ENCODE measurements at regions not wholly inside any gene's neighbourhood (a gene's known extent, or its start where the extent isn't known, plus 50 kb on each side); places are given as distances from the start of the nearest gene placed in this dataset.
"Not testable (repeated sequence)": the region's sequence is repeated elsewhere in the genome, so short reads cannot be mapped to it uniquely, and the experiment has no call there.

DNA sequence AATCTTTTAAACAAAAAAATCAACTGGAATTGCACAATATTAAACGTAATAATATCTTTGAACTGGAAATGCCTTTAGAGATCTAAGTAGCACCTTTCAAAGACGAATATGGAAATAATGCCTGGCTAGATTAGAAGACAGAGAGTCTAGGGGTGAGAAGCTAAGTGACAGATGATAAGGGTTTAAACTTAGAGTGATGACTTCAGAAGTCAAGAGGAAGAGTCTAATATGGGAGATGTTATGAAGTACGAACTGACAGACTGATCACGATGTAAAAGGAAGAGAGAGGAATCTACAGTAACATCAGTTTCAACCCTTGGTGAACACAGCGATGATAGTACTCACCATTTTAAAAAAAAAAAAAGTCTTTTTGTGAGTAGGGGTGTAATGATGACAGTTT lies 57.9 kb downstream of the HINT1 start:
- DNase-seq: no peak

DNA sequence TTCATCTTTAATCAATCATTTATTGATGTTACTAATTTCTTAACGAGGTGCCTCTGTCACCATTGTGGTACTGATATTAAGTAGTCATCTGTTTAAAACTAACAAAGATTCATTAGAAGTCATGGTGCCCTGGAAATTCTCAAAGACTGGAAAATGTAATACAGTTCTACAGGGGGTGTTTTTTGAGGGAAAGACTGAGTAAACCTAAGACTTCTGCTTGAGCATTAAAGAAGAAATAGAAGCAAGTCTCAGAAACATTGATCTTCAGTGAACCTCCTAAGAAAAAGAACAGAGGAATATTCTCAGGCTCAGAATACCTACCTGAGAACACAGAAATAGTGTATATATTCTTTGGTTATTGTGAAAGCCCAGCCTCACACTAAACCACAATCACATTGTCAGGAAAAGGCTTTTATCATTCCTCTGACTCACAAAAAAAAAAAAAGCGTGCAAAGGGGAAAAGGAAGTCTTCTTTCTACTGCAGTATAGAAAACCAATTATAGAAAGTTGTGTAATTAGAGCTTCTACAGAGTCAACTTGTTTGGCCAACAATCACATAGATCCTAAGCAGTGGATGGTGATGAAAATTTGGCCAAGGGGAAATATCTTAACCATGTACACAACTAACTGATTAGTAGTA lies 60.8 kb downstream of the HINT1 start:
- DNase-seq: no peak

DNA sequence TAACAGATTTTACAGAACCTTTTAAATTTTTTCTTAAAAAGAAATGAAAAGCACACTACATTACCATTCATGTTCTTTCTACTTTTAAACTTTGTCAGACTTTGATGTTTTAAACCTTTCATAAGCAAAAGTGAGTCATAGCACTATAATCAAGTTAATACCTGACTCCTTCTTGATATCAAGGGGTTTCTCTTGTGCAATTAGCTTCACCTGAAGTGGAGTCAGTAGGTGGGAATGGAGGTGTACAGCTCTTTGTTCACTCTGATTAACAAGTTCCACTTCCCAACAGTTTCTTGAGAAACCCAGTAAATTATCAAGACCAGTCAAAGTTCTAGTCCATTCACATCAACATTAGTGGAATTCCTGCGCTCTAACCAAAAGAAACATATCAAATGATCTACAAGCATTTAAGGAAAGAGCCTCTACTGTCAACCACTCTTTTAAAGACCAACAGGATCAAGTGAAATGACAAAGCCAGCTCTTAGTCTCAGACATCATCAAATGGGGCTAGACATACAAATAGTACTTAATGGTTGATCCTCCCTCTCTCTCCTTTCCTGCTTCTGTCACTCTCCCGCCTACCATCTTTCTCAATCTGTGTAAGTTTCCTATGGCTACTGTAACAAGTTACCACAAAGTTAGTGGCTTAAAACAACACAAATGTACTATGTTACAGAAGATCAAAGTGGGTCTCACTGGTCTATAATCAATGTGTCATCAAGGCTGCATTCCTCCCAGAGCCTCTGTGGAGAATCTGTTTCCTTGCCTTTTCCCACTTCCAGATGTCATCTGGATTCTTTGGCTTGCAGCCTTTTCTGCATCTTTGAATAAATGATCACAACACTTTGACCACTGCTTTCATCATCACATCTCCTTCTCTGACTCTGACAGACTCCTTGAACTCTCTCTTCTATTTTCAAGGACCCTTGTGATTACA lies 68.0 kb downstream of the HINT1 start:
- no peak for DNase-seq

DNA sequence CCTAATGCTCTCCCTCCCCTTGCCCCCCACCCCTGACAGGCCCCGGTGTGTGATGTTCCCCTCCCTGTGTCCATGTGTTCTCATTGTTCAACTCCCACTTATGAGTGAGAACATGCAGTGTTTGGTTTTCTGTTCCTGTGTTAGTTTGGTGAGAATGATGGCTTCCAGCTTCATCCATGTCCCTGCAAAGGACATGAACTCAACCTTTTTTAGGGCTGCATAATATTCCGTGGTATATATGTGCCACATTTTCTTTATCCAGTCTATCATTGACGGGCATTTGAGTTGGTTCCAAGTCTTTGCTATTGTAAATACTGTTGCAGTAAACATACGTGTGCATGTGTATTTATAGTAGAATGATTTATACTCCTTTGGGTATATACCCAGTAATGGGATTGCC lies 69.5 kb downstream of the HINT1 start:
- not testable (repeated sequence) for DNase-seq

DNA sequence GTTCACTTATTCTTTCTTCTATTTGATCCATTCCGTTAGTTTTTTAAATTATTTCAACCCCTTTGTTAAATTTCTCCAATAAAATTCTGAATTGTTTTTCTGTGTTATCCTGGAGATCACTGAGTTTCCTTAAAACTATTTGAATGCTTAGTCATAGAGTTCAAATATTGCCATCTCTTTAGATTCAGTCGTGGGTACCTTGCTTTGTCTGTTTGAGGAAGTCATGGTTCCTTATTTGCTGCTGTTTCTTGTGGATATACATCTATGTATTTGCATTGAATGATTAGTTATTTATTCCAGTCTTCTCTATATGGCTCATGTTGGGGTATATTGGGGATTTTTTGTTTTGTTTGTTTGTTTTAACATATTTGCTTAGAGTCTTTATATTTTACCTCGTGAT lies 80.6 kb downstream of the HINT1 start:
- DNase-seq: no peak

DNA sequence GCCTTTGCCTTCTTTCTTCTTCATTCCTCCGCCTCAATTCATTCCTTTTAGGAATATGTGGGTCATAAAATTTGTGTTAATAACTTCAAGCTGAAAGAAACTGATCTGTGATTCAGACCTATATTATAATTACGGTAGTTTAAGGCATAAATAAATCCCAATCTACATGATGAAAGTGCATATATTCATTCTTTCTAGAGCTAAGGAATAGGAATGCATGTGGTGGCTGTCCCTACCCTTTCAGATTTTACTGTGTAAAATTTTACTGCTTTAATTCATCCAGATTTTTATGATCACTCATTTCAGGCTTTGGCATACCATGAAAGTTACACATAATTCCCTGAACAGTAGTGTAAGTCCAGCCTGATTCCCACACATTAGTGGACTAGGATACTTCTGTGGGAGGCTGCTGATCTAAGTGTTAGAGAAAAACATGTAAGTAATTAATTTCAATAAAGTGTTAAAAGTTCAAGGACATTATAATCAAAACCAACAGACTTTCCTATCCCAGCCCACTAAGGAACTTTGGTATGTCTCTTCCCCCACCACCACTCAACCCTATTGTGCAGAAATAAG lies 83.1 kb downstream of the HINT1 start:
- no peak for DNase-seq

DNA sequence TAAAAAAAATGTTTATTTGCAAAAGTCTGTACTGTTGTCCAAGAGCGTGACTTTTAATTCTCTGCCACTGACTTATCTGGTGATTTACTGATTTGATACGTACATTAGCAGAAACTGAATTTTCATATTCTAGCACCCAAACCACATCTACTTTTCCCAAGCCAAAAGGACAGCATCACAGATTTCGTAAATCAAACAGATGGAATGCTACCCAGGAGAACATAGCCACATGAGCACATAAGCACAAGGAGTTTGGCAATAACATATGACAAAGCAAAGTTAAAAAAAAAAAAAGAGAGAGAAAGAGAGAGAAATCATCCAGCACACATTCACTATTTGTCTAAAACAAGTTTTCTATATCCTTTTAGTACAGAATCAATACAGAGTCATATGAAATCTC lies 83.7 kb downstream of the HINT1 start:
- no peak for DNase-seq

DNA sequence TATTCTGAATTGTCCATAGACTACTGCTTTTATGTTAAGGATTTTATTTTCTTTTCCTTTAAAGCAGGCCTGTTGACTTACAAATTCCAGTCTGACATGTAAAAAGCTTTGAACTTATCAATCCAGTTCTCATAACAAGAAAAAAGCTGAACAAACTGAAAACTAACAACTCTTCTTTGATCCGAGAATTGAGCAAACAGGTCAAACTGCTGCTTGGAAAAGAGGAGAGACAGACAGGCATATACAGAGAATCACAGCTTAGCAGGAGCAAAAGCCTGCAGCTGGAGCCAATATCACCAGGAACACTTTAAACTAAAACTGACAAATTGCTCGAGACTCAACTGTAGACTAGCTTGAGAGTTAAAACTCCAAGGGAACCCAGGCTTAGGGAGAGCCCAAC lies 85.8 kb downstream of the HINT1 start:
- no peak for DNase-seq

DNA sequence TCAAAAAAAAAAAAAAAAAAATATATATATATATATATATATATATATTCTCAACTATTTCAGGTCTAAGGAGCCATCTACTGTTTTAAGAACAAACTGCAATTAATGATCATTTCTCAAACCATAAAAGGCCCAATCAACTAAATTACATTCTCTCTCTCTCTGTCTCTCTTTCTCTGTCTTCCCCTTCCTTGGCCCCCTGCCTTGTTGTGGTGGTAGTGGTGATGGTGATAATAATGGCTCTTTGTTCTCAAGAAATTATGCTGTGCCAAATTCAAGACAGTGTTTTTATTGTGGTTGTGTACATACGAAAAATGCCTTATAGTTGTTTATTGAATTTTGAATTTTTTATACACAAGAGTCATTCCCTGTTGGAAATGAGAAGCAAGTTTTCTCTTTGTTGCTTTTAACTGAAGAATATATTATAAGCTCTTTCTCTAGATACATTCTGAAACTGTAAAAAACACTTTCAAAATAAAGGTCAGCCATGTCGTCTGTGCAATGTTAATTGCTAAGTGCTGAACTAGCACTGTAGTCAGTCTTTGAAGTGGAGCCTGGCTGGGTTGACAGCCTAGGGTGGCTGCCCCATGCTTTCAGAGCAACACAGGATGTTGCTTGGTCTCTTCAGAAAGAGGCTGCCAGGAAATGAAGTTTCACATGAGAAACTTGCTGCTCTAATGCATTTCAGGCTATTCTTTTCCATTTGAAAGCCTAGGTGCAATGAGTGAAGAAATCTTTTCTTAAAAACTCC lies 96.0 kb downstream of the HINT1 start:
- no peak for DNase-seq

DNA sequence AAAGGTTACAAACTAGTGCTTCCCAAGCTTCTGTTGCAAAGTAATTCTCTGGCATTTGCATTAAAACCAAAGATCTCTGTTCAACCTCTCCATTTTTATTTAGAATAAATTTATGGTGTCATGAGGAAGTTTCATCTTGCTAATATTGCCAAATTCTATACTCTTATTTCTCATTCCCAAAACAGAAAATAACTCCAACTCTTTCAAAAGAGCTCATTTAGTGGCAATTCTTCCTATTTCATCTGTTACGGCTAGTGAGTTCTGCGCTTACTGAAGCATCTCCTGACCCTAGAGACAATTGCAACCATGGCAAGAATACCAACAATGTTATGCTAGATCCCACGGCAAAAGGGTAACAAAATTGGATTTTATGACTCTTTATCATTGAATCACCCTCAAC lies 97.0 kb downstream of the HINT1 start:
- DNase-seq: no peak

DNA sequence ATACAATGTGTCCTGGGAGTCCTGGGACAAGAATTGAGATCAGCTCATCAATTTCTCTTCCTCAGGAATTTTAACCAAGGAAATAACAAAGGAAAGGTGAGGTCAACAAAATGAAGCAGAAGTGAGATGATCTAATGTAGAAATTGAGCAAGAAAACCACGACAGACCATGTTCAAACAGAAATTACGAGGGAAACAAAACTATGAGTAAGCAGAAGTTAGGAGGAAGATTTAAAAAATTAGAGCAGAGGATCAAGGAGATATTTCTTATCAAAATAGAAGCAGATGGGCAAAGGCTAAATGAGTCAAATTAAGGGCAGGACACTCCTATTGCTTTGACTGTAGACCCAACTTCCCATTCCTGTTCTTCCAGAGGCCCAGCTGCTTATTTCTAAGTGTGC lies 97.4 kb downstream of the HINT1 start:
- no peak for DNase-seq

DNA sequence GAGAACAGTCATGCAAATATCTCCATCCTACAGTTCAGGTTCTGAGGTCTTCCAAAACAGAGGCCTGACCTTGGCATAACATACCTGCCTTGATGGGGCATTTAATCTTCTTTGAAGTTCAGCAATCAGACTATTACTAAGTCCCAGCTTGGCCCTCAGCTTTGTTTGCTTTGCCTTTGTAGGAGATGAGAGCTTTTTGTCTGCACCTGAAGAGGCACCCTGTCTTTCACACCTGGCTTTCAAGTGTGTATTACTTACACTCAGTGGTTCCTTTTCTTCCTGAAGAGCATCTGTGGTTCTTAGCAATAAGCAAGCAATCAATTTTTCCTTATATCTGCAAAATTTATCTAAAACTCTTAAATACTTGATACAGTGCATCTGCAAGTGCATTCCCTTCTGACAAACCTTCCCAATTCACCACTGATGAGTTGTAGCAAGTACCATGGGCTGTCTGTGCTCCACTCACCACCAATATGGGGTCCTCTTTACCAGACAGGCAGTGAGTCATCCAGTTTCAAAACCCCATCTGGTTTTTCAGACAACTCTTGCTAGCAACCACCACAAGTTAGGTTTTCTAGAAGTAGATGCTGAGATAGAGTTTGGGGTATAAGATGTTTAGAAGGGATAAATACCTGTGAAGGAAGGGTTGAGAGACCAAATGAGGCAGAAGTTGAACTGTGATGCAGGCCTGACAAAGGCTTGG lies 100.2 kb downstream of the HINT1 start:
- DNase-seq: peak; percentile 6

DNA sequence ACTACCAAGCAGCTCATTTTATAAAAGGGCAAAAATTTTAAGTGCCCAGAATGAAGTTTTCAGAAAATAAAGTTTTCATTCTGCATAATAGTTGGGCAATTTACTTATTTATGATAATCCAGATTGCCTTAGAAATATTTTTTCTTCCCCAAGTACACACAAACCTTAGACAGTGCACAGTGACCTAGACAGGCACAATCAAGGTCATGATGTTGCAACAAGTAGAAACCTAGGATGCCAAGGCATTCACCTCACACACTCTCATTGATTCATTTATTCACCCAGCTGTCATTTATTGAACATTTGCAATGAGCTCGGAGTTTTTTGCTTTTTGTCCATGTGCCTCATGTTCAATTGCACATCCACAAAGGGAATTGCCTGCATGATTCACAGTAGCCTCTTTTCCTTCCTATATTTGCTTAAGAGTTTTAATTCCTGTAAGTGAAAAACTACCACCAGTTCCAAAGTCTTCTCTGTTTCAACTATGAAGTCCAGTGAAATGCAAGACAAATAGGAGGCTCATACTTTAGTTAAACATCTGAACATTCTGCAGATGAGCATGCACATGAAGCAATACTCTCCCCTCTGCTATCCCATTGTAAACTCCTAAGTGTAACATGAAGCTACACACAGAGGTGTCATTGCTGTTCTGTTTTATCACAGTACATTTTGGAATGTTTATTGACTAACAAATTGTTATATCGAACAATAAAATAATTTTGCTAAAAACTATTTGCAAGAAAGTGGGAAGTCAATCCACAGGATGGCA lies 122.9 kb downstream of the HINT1 start:
- DNase-seq: no peak

DNA sequence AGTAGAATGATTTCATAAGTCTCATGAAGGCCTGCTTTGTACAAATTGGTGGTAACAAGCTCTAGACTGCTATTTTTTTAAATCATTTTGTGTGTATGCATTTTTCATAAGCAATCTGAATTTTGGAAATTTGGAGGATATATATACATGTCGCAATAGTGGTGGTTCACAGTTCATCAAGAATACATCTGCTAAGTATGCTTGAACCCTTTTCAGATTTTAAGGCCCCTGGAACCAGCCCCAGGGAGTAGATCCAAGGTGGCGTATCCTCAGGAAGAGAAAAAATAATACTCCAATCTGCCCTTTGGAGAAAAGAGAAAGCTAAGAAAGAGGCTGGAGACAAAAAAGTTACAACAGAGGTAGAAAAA lies 141.6 kb downstream of the HINT1 start:
- DNase-seq: no peak

DNA sequence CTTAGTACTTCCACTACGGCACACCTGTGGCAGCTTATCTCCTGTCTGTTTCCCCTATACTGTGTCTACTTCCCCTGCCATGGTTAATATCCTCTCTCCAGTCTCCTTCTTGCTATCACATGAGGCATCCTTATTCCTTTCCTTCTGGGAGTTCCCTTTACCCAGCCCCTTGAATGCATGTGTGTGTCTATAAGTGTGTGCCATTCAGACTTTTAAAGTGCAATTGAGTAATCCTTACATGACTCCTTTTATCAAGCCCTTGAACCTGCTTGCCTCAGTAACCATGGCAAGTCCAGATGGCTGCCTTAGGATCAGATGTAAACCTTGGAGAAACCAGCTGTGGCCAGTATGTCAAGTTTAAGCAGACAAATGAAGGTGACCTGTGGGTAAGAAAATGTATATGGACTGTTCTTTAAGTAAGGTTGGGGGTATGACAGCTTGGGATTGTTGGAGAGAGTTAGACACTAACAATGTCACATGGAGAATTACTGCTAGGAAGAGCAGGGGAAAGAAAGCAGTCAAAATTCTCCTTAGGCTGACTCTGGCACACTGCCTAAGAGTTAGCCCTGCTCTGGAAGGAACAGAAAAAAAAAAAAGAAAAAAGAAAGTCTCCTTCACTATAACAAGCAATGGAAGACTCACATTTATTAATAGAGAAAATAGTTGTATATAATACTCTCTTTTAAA lies 142.1 kb downstream of the HINT1 start:
- no peak for DNase-seq

DNA sequence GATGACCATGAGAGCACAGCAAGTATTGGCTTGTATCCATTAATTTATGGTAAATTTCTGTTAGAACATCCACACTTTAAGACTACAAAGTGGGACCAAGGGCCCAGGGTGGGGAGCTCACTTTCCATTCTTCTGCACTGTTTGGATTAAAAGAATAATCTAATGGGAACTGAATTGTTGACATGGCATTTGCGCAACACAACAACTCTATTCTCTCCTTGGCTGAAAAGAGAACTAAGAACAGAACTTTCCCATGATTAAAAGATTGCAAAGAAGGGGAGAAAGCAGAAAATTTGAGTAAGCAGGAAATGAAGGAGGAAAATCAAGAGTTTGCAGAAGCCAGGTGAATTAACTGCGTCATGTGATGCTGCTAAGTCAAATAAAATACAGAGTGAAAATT lies 143.4 kb downstream of the HINT1 start:
- DNase-seq: no peak

DNA sequence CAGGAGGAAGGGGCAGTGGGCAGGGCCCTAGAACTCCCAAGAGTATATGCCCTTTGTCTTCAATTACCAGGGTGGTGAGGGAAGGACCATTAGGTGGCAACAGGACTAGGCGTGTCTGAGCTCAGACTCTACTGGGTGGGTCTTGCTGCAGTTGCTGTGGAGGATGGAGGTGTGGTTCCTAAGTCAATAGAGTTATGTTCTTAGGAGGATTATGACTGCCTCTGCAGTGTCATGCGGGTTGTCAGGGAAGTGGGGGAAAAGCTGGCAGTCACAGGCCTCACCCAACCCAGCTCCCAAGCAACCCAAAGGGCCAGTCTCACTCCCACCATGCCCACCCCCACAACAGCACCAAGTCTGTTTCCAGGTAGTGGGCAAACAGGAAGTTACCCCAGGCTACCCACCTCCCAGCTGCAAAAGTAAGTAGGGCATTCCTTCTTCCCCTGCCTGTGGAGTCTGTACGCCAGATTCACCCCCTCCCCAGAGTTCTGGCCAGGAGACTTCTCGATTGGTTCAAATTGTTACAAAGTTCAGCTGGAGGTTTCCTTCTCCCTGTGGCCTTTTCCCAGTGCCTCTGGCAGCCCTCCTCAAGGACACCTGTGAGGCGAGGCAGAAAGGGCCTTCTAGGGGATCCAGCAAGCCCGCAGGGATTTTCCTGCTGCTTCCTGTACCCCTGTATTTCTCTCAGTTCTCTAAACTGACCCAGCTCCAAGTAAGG lies 145.3 kb downstream of the HINT1 start:
- no peak for DNase-seq

DNA sequence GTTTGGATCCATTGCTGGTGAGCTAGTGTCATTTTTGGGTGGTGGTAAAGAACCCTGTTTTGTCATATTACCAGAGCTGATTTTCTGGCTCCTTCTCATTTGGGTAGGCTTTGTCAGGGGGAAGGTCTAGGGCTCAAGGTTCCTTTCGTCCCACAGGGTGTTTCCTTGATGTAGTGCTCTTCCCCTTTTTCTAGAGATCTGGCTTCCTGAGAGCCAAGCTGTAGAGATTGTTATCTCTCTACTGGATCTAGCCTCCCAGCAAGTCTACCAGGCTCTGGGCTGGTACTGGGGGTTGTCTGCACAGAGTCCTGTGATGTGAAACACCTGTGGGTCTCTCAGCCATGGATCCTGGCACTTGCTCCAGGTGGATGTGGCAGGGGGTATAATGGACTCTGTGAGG lies 145.9 kb downstream of the HINT1 start:
- DNase-seq: no peak

DNA sequence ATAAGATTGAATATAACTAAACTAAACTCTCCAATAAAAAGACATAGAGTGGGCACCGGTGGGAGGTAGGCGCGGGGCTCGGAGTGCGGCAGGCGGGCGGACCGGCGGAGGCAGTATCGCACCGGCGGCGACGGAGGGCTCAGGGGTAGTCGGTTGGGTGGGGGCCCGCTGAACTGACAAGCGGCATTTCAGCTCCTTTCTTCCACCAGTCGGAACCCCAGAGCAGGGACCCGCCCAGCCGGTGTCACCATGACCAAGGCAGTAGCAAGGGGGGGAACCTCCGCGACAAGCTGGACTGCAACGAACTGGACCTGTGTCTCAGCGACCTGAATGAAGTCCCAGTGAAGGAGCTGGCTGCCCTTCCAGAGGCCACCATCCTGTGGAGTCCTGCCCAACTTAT lies 156.7 kb downstream of the HINT1 start:
- DNase-seq: no peak

DNA sequence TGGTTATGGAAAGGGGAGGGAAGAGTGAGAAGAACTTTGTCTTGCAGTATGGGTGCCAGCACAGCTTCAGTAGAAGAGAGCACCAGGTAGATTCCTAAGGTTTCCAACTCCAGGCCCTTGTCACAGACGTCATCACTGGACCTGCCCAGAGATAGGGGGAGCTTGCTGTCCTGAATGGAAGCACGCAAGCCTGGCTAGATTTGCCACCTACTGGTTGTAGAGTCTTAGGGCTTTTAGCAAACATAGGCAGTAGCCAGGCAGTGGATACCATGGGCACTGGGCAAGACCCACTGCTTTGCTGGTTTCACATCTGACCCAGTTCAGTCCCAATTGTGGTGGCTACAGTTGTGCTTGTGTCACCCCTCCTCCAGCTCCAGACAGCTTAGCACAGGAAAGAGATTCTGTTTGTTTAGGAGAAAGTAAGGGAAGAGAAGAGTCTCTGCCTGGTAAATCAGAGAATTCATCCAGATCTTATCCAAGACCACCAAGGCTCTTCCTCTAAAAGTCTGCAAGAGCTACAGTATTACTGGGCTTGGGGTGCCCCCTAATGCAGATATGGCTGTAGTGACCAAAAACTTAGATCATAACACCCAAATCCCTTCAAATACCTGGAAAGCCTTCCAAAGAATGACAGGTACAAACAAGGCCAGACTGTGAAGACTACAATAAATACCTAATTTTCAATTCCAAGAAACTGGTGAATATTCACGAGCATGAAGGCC lies 158.9 kb downstream of the HINT1 start:
- DNase-seq: no peak
